ENCODE measurements at regions not wholly inside any gene's neighbourhood (a gene's known extent, or its start where the extent isn't known, plus 50 kb on each side); places are given as distances from the start of the nearest gene placed in this dataset.

GRCh38 chr4:104169437-104169836 lies 325.3 kb downstream of the CXXC4 start:
- WGBS (ENCODE audit: extremely low coverage, insufficient coverage, low lambda C conversion rate) = no CpG with 5 or more reads among the region's 1 CpG
- Histone ChIP-seq H3K4me1 (ENCODE audit: control insufficient read depth, low read depth, low read length) (no peaks in the 10 kb centered on the region), H3K36me3 (ENCODE audit: control insufficient read depth, insufficient read depth, low read length) (no peaks in the 10 kb centered on the region), H3K27ac (ENCODE audit: low read depth, low read length) (no peak overlapping the region), H2BK120ac (ENCODE audit: low read depth, low read length) (no peak overlapping the region), H3K4ac (ENCODE audit: low read depth, low read length) (no peak overlapping the region), H3K27me3 (ENCODE audit: insufficient read depth, low read length, poor library complexity) (no peaks in the 10 kb centered on the region), H2BK15ac (replicated peaks; ENCODE audit: low read depth) (no peak overlapping the region), H3K4me3 (ENCODE audit: low read length) (no peak overlapping the region), H4K8ac (ENCODE audit: low read depth, low read length) (no peak overlapping the region), H2BK5ac (ENCODE audit: low read length) (no peak overlapping the region), H3K79me2 (ENCODE audit: control insufficient read depth, insufficient read depth, low read length) (no peaks in the 10 kb centered on the region), H2AK5ac (ENCODE audit: low read length) (no peak overlapping the region), H3K18ac (ENCODE audit: low read length) (no peak overlapping the region), H3K9ac (ENCODE audit: low read length) (no peak overlapping the region), H3K4me2 (ENCODE audit: low read length) (no peak overlapping the region), H3K56ac (ENCODE audit: low read length) (no peak overlapping the region), H4K5ac (ENCODE audit: low read length) (no peak overlapping the region), H3K79me1 (ENCODE audit: low read length) (no peaks in the 10 kb centered on the region), H3K23ac (ENCODE audit: low read length) (no peak overlapping the region)
- no peak for DNase-seq

- H3K9ac ChIP-seq (ENCODE audit: low read length) = no peak overlapping the region
- no peak overlapping the region for H3K4me2 ChIP-seq (ENCODE audit: low read length)
- no peak overlapping the region for H3K27ac ChIP-seq (ENCODE audit: low read depth, low read length)
- H3K4me3 ChIP-seq (ENCODE audit: low read length) = no peak overlapping the region
- no peak overlapping the region for H2BK5ac ChIP-seq (ENCODE audit: low read length)
- H4K5ac ChIP-seq (ENCODE audit: low read length) = no peak overlapping the region
- no peak overlapping the region for H3K18ac ChIP-seq (ENCODE audit: low read length)
- H3K36me3 ChIP-seq (ENCODE audit: control insufficient read depth, insufficient read depth, low read length) = no peaks in the 10 kb centered on the region
- no peak overlapping the region for H4K8ac ChIP-seq (ENCODE audit: low read depth, low read length)
- no peak overlapping the region for H2BK15ac ChIP-seq (replicated peaks; ENCODE audit: low read depth)
- no peak for DNase-seq
- H3K56ac ChIP-seq (ENCODE audit: low read length) = no peak overlapping the region
- H3K79me1 ChIP-seq (ENCODE audit: low read length) = no peaks in the 10 kb centered on the region
- WGBS (ENCODE audit: extremely low coverage, insufficient coverage, low lambda C conversion rate) = no CpG with 5 or more reads among the region's 1 CpG
- no peak overlapping the region for H2BK120ac ChIP-seq (ENCODE audit: low read depth, low read length)
- H3K4me1 ChIP-seq (ENCODE audit: control insufficient read depth, low read depth, low read length) = no peaks in the 10 kb centered on the region
- no peaks in the 10 kb centered on the region for H3K27me3 ChIP-seq (ENCODE audit: insufficient read depth, low read length, poor library complexity)
- H3K79me2 ChIP-seq (ENCODE audit: control insufficient read depth, insufficient read depth, low read length) = no peaks in the 10 kb centered on the region
- H3K4ac ChIP-seq (ENCODE audit: low read depth, low read length) = no peak overlapping the region
- no peak overlapping the region for H3K23ac ChIP-seq (ENCODE audit: low read length)
- no peak overlapping the region for H2AK5ac ChIP-seq (ENCODE audit: low read length)
Observed at GRCh38 chr4:104166749-104167148, 327.9 kb downstream of the CXXC4 start.

- no peak overlapping the region for H3K4ac ChIP-seq (ENCODE audit: low read depth, low read length)
- no peaks in the 10 kb centered on the region for H3K4me1 ChIP-seq (ENCODE audit: control insufficient read depth, low read depth, low read length)
- no peak overlapping the region for H4K8ac ChIP-seq (ENCODE audit: low read depth, low read length)
- H2BK15ac ChIP-seq (replicated peaks; ENCODE audit: low read depth) = no peak overlapping the region
- no peak overlapping the region for H2AK5ac ChIP-seq (ENCODE audit: low read length)
- H3K23ac ChIP-seq (ENCODE audit: low read length) = no peak overlapping the region
- H3K4me2 ChIP-seq (ENCODE audit: low read length) = no peak overlapping the region
- H4K5ac ChIP-seq (ENCODE audit: low read length) = no peak overlapping the region
- no peak overlapping the region for H3K9ac ChIP-seq (ENCODE audit: low read length)
- no peak overlapping the region for H2BK120ac ChIP-seq (ENCODE audit: low read depth, low read length)
- no peaks in the 10 kb centered on the region for H3K27me3 ChIP-seq (ENCODE audit: insufficient read depth, low read length, poor library complexity)
- H2BK5ac ChIP-seq (ENCODE audit: low read length) = no peak overlapping the region
- no peak for DNase-seq
- H3K4me3 ChIP-seq (ENCODE audit: low read length) = no peak overlapping the region
- no CpG with 5 or more reads among the region's 1 CpG for WGBS (ENCODE audit: extremely low coverage, insufficient coverage, low lambda C conversion rate)
- no peak overlapping the region for H3K56ac ChIP-seq (ENCODE audit: low read length)
- H3K36me3 ChIP-seq (ENCODE audit: control insufficient read depth, insufficient read depth, low read length) = no peaks in the 10 kb centered on the region
- H3K18ac ChIP-seq (ENCODE audit: low read length) = no peak overlapping the region
- no peaks in the 10 kb centered on the region for H3K79me1 ChIP-seq (ENCODE audit: low read length)
- no peak overlapping the region for H3K27ac ChIP-seq (ENCODE audit: low read depth, low read length)
- no peaks in the 10 kb centered on the region for H3K79me2 ChIP-seq (ENCODE audit: control insufficient read depth, insufficient read depth, low read length)
Observed at GRCh38 chr4:104163820-104164219, 330.9 kb downstream of the CXXC4 start.

DNA sequence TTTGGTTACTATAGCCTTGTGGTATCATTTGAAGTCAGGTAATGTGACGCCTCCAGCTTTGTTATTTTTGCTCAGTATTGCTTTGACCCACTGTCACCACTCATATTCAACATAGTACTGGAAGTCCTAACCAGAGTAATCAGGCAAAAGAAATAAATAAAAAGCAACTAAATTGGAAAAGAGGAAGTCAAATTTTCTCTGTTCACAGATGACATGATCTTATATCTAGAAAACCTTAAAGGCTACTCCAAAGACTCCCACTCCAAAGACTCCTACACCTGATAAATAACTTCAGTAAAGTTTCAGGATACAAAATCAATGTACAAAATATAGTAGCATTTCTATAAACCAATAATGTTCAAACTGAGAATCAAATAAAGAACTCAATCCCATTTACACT lies 348.6 kb downstream of the CXXC4 start:
- Histone ChIP-seq H3K4me2 (ENCODE audit: low read length) (no peak overlapping the region), H3K9ac (ENCODE audit: low read length) (no peak overlapping the region), H2BK5ac (ENCODE audit: low read length) (no peak overlapping the region), H3K79me1 (ENCODE audit: low read length) (no peaks in the 10 kb centered on the region), H2AK5ac (ENCODE audit: low read length) (no peak overlapping the region), H3K79me2 (ENCODE audit: control insufficient read depth, insufficient read depth, low read length) (no peaks in the 10 kb centered on the region), H3K36me3 (ENCODE audit: control insufficient read depth, insufficient read depth, low read length) (no peaks in the 10 kb centered on the region), H3K27ac (ENCODE audit: low read depth, low read length) (no peak overlapping the region), H4K8ac (ENCODE audit: low read depth, low read length) (no peak overlapping the region), H3K56ac (ENCODE audit: low read length) (no peak overlapping the region), H3K4me1 (ENCODE audit: control insufficient read depth, low read depth, low read length) (no peaks in the 10 kb centered on the region), H3K4me3 (ENCODE audit: low read length) (no peak overlapping the region), H3K18ac (ENCODE audit: low read length) (no peak overlapping the region), H3K23ac (ENCODE audit: low read length) (no peak overlapping the region), H3K27me3 (ENCODE audit: insufficient read depth, low read length, poor library complexity) (no peaks in the 10 kb centered on the region), H2BK15ac (replicated peaks; ENCODE audit: low read depth) (no peak overlapping the region), H2BK120ac (ENCODE audit: low read depth, low read length) (no peak overlapping the region), H4K5ac (ENCODE audit: low read length) (no peak overlapping the region), H3K4ac (ENCODE audit: low read depth, low read length) (no peak overlapping the region)
- WGBS (ENCODE audit: extremely low coverage, insufficient coverage, low lambda C conversion rate) = no CpG with 5 or more reads among the region's 1 CpG
- DNase-seq = no peak

- no peak for DNase-seq
- H3K27me3 ChIP-seq (ENCODE audit: insufficient read depth, low read length, poor library complexity) = no peaks in the 10 kb centered on the region
- H3K4ac ChIP-seq (ENCODE audit: low read depth, low read length) = no peak overlapping the region
- H2BK120ac ChIP-seq (ENCODE audit: low read depth, low read length) = no peak overlapping the region
- no peak overlapping the region for H3K27ac ChIP-seq (ENCODE audit: low read depth, low read length)
- no peak overlapping the region for H2BK15ac ChIP-seq (replicated peaks; ENCODE audit: low read depth)
- H3K79me2 ChIP-seq (ENCODE audit: control insufficient read depth, insufficient read depth, low read length) = no peaks in the 10 kb centered on the region
- H2AK5ac ChIP-seq (ENCODE audit: low read length) = no peak overlapping the region
- H2BK5ac ChIP-seq (ENCODE audit: low read length) = no peak overlapping the region
- no peak overlapping the region for H3K4me2 ChIP-seq (ENCODE audit: low read length)
- H3K18ac ChIP-seq (ENCODE audit: low read length) = no peak overlapping the region
- no peak overlapping the region for H3K9ac ChIP-seq (ENCODE audit: low read length)
- H3K56ac ChIP-seq (ENCODE audit: low read length) = no peak overlapping the region
- WGBS (ENCODE audit: extremely low coverage, insufficient coverage, low lambda C conversion rate) = no CpG with 5 or more reads among the region's 1 CpG
- H3K23ac ChIP-seq (ENCODE audit: low read length) = no peak overlapping the region
- no peak overlapping the region for H4K8ac ChIP-seq (ENCODE audit: low read depth, low read length)
- H3K4me1 ChIP-seq (ENCODE audit: control insufficient read depth, low read depth, low read length) = no peaks in the 10 kb centered on the region
- H3K36me3 ChIP-seq (ENCODE audit: control insufficient read depth, insufficient read depth, low read length) = no peaks in the 10 kb centered on the region
- H3K4me3 ChIP-seq (ENCODE audit: low read length) = no peak overlapping the region
- H4K5ac ChIP-seq (ENCODE audit: low read length) = no peak overlapping the region
- H3K79me1 ChIP-seq (ENCODE audit: low read length) = no peaks in the 10 kb centered on the region
Observed at GRCh38 chr4:104138116-104138515, 356.6 kb downstream of the CXXC4 start.

GRCh38 chr4:104129243-104129642 lies 365.5 kb downstream of the CXXC4 start:
- H3K4me2 ChIP-seq (ENCODE audit: low read length) = no peak overlapping the region
- H3K4ac ChIP-seq (ENCODE audit: low read depth, low read length) = no peak overlapping the region
- H3K9ac ChIP-seq (ENCODE audit: low read length) = no peak overlapping the region
- no peak overlapping the region for H2BK5ac ChIP-seq (ENCODE audit: low read length)
- WGBS (ENCODE audit: extremely low coverage, insufficient coverage, low lambda C conversion rate) = no CpG with 5 or more reads among the region's 5 CpGs
- H3K23ac ChIP-seq (ENCODE audit: low read length) = no peak overlapping the region
- H3K79me2 ChIP-seq (ENCODE audit: control insufficient read depth, insufficient read depth, low read length) = no peaks in the 10 kb centered on the region
- no peak overlapping the region for H3K56ac ChIP-seq (ENCODE audit: low read length)
- H3K79me1 ChIP-seq (ENCODE audit: low read length) = no peaks in the 10 kb centered on the region
- H2BK120ac ChIP-seq (ENCODE audit: low read depth, low read length) = no peak overlapping the region
- no peak overlapping the region for H3K27ac ChIP-seq (ENCODE audit: low read depth, low read length)
- no peak overlapping the region for H4K5ac ChIP-seq (ENCODE audit: low read length)
- H3K27me3 ChIP-seq (ENCODE audit: insufficient read depth, low read length, poor library complexity) = no peaks in the 10 kb centered on the region
- H4K8ac ChIP-seq (ENCODE audit: low read depth, low read length) = no peak overlapping the region
- no peak overlapping the region for H2BK15ac ChIP-seq (replicated peaks; ENCODE audit: low read depth)
- H3K18ac ChIP-seq (ENCODE audit: low read length) = no peak overlapping the region
- H3K4me1 ChIP-seq (ENCODE audit: control insufficient read depth, low read depth, low read length) = no peaks in the 10 kb centered on the region
- H3K4me3 ChIP-seq (ENCODE audit: low read length) = no peak overlapping the region
- no peak for DNase-seq
- no peak overlapping the region for H2AK5ac ChIP-seq (ENCODE audit: low read length)
- no peaks in the 10 kb centered on the region for H3K36me3 ChIP-seq (ENCODE audit: control insufficient read depth, insufficient read depth, low read length)
